Mammary epithelial cell (primary cell): ENCODE measurements at regions not wholly inside any gene's neighbourhood (a gene's known extent, or its start where the extent isn't known, plus 50 kb on each side); places are given as distances from the start of the nearest gene placed in this dataset.

Source experiments
- CTCF ChIP-seq, 2 donors: IDR thresholded peaks in 1 of 2; conservative IDR thresholded peaks in 1 of 2; 2 replicates each; pipeline ENCODE4 v1.5.1; 2011 to 2012; ENCODE audit warnings: inconsistent platforms in 2 of 2, low read length in 2 of 2, mild to moderate bottlenecking in 2 of 2, control low read depth in 1 of 2, low read depth in 1 of 2; ENCODE audit not compliant: insufficient read depth in 1 of 2; ENCODE audit errors: extremely low read depth in 1 of 2
- EZH2 ChIP-seq: IDR thresholded peaks from 2 replicates; pipeline ENCODE4 v1.6.1; 2012; ENCODE audit warnings: low read length, inconsistent platforms, borderline replicate concordance

- TF ChIP-seq CTCF (conservative IDR thresholded peaks at IDR 0.05 in 1 of 2, IDR thresholded peaks at IDR 0.05 in 1 of 2; ENCODE audit: extremely low read depth in 1 of 2, insufficient read depth in 1 of 2, low read depth in 1 of 2, low read length in 2 of 2): no peak
- no peak for TF ChIP-seq EZH2
These were observed 401.9 kb upstream of the IGFBP3 start for GRCh38 chr7:46322937-46323336.
